HFFc6 (cell line): ENCODE measurements at regions not wholly inside any gene's neighbourhood (a gene's known extent, or its start where the extent isn't known, plus 50 kb on each side); places are given as distances from the start of the nearest gene placed in this dataset.

Experiments used
- DNase-seq: peaks from one replicate; pipeline ENCODE4 v3.0.0-alpha.2; 2018
- H3K27ac Mint-ChIP-seq: 2 replicates; pipeline ENCODE4 v1.8.0; 2020; ENCODE audit warnings: mild to moderate bottlenecking, mixed read lengths
- H3K27me3 Mint-ChIP-seq: 2 replicates; pipeline ENCODE4 v1.8.0; 2021; ENCODE audit warnings: mild to moderate bottlenecking, moderate library complexity, mixed read lengths; ENCODE audit not compliant: insufficient read depth
- H3K36me3 Mint-ChIP-seq: 2 replicates; pipeline ENCODE4 v1.8.0; 2021; ENCODE audit warnings: low read depth, mixed read lengths
- H3K4me1 Mint-ChIP-seq: 2 replicates; pipeline ENCODE4 v1.8.0; 2020; ENCODE audit warnings: low read depth, mixed read lengths
- H3K4me3 Mint-ChIP-seq: 2 replicates; pipeline ENCODE4 v1.8.0; 2020; ENCODE audit warnings: mild to moderate bottlenecking, moderate library complexity, mixed read lengths
- H3K9me3 Mint-ChIP-seq: 2 replicates; pipeline ENCODE4 v1.8.0; 2020; ENCODE audit warnings: mild to moderate bottlenecking, mixed read lengths
- CTCF ChIP-seq: fragments of 200-600 bp; sonication (generic); IDR thresholded peaks from 2 replicates; pipeline ENCODE4 v1.5.0; 2021; ENCODE audit warnings: antibody characterized with exemption, mild to moderate bottlenecking

- no peaks in the 10 kb centered on the region for H3K4me1 Mint-ChIP-seq
- peaks cover 8% of the 10 kb centered on the region for H3K27me3 Mint-ChIP-seq
- TF ChIP-seq CTCF, result no peak
- DNase-seq, result no peak
- H3K9me3 Mint-ChIP-seq, result no peaks in the 10 kb centered on the region
- no peak overlapping the region for H3K27ac Mint-ChIP-seq
- no peak overlapping the region for H3K4me3 Mint-ChIP-seq
- H3K36me3 Mint-ChIP-seq, result no peaks in the 10 kb centered on the region
Observed at GRCh38 chr9:108316066-108316465, 539.7 kb downstream of the ACTL7B start.

- Mint-ChIP-seq H3K4me1 (no peaks in the 10 kb centered on the region), H3K36me3 (no peaks in the 10 kb centered on the region), H3K27ac (no peak overlapping the region), H3K27me3 (peaks cover 4% of the 10 kb centered on the region; the same call in 1 of the 2 replicates), H3K9me3 (no peaks in the 10 kb centered on the region), H3K4me3 (no peak overlapping the region)
- no peak for TF ChIP-seq CTCF
- no peak for DNase-seq
Observed at GRCh38 chr9:108311745-108312144, 544.0 kb downstream of the ACTL7B start.

GRCh38 chr9:108310202-108310601 lies 545.6 kb downstream of the ACTL7B start:
- H3K27me3 Mint-ChIP-seq, result peaks cover 3% of the 10 kb centered on the region; the same call in 1 of the 2 replicates

GRCh38 chr9:108300306-108301287 lies 555.2 kb downstream of the ACTL7B start:
- Mint-ChIP-seq H3K9me3 (no peaks in the 10 kb centered on the region), H3K27ac (no peak overlapping the region), H3K36me3 (no peaks in the 10 kb centered on the region), H3K27me3 (peaks cover 4% of the 10 kb centered on the region; the same call in 1 of the 2 replicates), H3K4me1 (peaks cover 19% of the 10 kb centered on the region), H3K4me3 (no peak overlapping the region)
- TF ChIP-seq CTCF, result no peak
- DNase-seq, result no peak

More at GRCh38 chr9:108310202-108310601, 545.6 kb downstream of the ACTL7B start:
- no peaks in the 10 kb centered on the region for H3K36me3 Mint-ChIP-seq
- H3K4me3 Mint-ChIP-seq, result no peak overlapping the region
- no peaks in the 10 kb centered on the region for H3K9me3 Mint-ChIP-seq
- TF ChIP-seq CTCF, result no peak
- no peaks in the 10 kb centered on the region for H3K4me1 Mint-ChIP-seq
- no peak overlapping the region for H3K27ac Mint-ChIP-seq
- no peak for DNase-seq

- TF ChIP-seq CTCF, result no peak
- Mint-ChIP-seq H3K4me1 (peaks cover 23% of the 10 kb centered on the region), H3K27me3 (peaks cover 4% of the 10 kb centered on the region; the same call in 1 of the 2 replicates), H3K4me3 (peak overlapping the region; percentile 52), H3K36me3 (no peaks in the 10 kb centered on the region), H3K27ac (peak overlapping the region; percentile 87), H3K9me3 (no peaks in the 10 kb centered on the region)
- peak; percentile 56 for DNase-seq
Observed at GRCh38 chr9:108297073-108297472, 558.7 kb downstream of the ACTL7B start.
